ENCODE measurements at regions not wholly inside any gene's neighbourhood (a gene's known extent, or its start where the extent isn't known, plus 50 kb on each side); places are given as distances from the start of the nearest gene placed in this dataset.
"Not testable (repeated sequence)": the region's sequence is repeated elsewhere in the genome, so short reads cannot be mapped to it uniquely, and the experiment has no call there.

- not testable (repeated sequence) for H3K9me3 ChIP-seq (ENCODE audit: control insufficient read depth in 1 of 2, low read length in 2 of 2); H3K4me1 ChIP-seq (ENCODE audit: control insufficient read depth in 1 of 2, insufficient read depth in 2 of 2, low read length in 2 of 2); H3K9ac ChIP-seq (ENCODE audit: low read depth in 1 of 2, low read length in 2 of 2); H3K27ac ChIP-seq (ENCODE audit: low read depth, low read length); H3K27me3 ChIP-seq (ENCODE audit: control insufficient read depth in 1 of 2, insufficient read depth in 2 of 2, low read length in 2 of 2); H3K36me3 ChIP-seq (ENCODE audit: control insufficient read depth in 1 of 2, insufficient read depth in 2 of 2, low read length in 2 of 2); H3K4me3 ChIP-seq (ENCODE audit: low read depth in 1 of 2, low read length in 2 of 2)
Observed at GRCh38 chr20:30384841-30385240, 872.6 kb upstream of the DEFB115 start.

GRCh38 chr20:30386099-30386498 is 871.4 kb upstream of the DEFB115 start:
- not testable (repeated sequence) for H3K36me3 ChIP-seq (ENCODE audit: control insufficient read depth in 1 of 2, insufficient read depth in 2 of 2, low read length in 2 of 2); H3K27me3 ChIP-seq (ENCODE audit: control insufficient read depth in 1 of 2, insufficient read depth in 2 of 2, low read length in 2 of 2); H3K9me3 ChIP-seq (ENCODE audit: control insufficient read depth in 1 of 2, low read length in 2 of 2); H3K4me1 ChIP-seq (ENCODE audit: control insufficient read depth in 1 of 2, insufficient read depth in 2 of 2, low read length in 2 of 2); H3K27ac ChIP-seq (ENCODE audit: low read depth, low read length); H3K9ac ChIP-seq (ENCODE audit: low read depth in 1 of 2, low read length in 2 of 2); H3K4me3 ChIP-seq (ENCODE audit: low read depth in 1 of 2, low read length in 2 of 2)

GRCh38 chr20:30387823-30388222 is 869.6 kb upstream of the DEFB115 start:
- H3K9me3 ChIP-seq (ENCODE audit: control insufficient read depth in 1 of 2, low read length in 2 of 2); H3K4me3 ChIP-seq (ENCODE audit: low read depth in 1 of 2, low read length in 2 of 2); H3K9ac ChIP-seq (ENCODE audit: low read depth in 1 of 2, low read length in 2 of 2); H3K27me3 ChIP-seq (ENCODE audit: control insufficient read depth in 1 of 2, insufficient read depth in 2 of 2, low read length in 2 of 2); H3K4me1 ChIP-seq (ENCODE audit: control insufficient read depth in 1 of 2, insufficient read depth in 2 of 2, low read length in 2 of 2); H3K27ac ChIP-seq (ENCODE audit: low read depth, low read length); H3K36me3 ChIP-seq (ENCODE audit: control insufficient read depth in 1 of 2, insufficient read depth in 2 of 2, low read length in 2 of 2): not testable (repeated sequence)

- peaks cover 0 to 13% of the 10 kb centered on the region in 2 donors for H3K36me3 ChIP-seq (ENCODE audit: control insufficient read depth in 1 of 2, insufficient read depth in 2 of 2, low read length in 2 of 2)
- H3K9me3 ChIP-seq (ENCODE audit: control insufficient read depth in 1 of 2, low read length in 2 of 2); H3K9ac ChIP-seq (ENCODE audit: low read depth in 1 of 2, low read length in 2 of 2); H3K27me3 ChIP-seq (ENCODE audit: control insufficient read depth in 1 of 2, insufficient read depth in 2 of 2, low read length in 2 of 2); H3K4me3 ChIP-seq (ENCODE audit: low read depth in 1 of 2, low read length in 2 of 2); H3K4me1 ChIP-seq (ENCODE audit: control insufficient read depth in 1 of 2, insufficient read depth in 2 of 2, low read length in 2 of 2); H3K27ac ChIP-seq (ENCODE audit: low read depth, low read length): not testable (repeated sequence)
Observed at GRCh38 chr20:30393523-30393922, 863.9 kb upstream of the DEFB115 start.

GRCh38 chr20:30397111-30397510 is 860.4 kb upstream of the DEFB115 start:
- not testable (repeated sequence) for H3K9me3 ChIP-seq (ENCODE audit: control insufficient read depth in 1 of 2, low read length in 2 of 2); H3K9ac ChIP-seq (ENCODE audit: low read depth in 1 of 2, low read length in 2 of 2); H3K27ac ChIP-seq (ENCODE audit: low read depth, low read length); H3K4me3 ChIP-seq (ENCODE audit: low read depth in 1 of 2, low read length in 2 of 2); H3K27me3 ChIP-seq (ENCODE audit: control insufficient read depth in 1 of 2, insufficient read depth in 2 of 2, low read length in 2 of 2); H3K4me1 ChIP-seq (ENCODE audit: control insufficient read depth in 1 of 2, insufficient read depth in 2 of 2, low read length in 2 of 2)
- peaks cover 4 to 33% of the 10 kb centered on the region in 2 donors for H3K36me3 ChIP-seq (ENCODE audit: control insufficient read depth in 1 of 2, insufficient read depth in 2 of 2, low read length in 2 of 2)

- not testable (repeated sequence) for H3K9ac ChIP-seq (ENCODE audit: low read depth in 1 of 2, low read length in 2 of 2); H3K4me3 ChIP-seq (ENCODE audit: low read depth in 1 of 2, low read length in 2 of 2)
- peaks cover 4 to 17% of the 10 kb centered on the region in 2 donors for H3K36me3 ChIP-seq (ENCODE audit: control insufficient read depth in 1 of 2, insufficient read depth in 2 of 2, low read length in 2 of 2)
Observed at GRCh38 chr20:30405061-30405460, 852.4 kb upstream of the DEFB115 start.

GRCh38 chr20:30405585-30405984 is 851.9 kb upstream of the DEFB115 start:
- H3K9me3 ChIP-seq (ENCODE audit: control insufficient read depth in 1 of 2, low read length in 2 of 2); H3K9ac ChIP-seq (ENCODE audit: low read depth in 1 of 2, low read length in 2 of 2); H3K4me1 ChIP-seq (ENCODE audit: control insufficient read depth in 1 of 2, insufficient read depth in 2 of 2, low read length in 2 of 2); H3K27me3 ChIP-seq (ENCODE audit: control insufficient read depth in 1 of 2, insufficient read depth in 2 of 2, low read length in 2 of 2); H3K4me3 ChIP-seq (ENCODE audit: low read depth in 1 of 2, low read length in 2 of 2); H3K27ac ChIP-seq (ENCODE audit: low read depth, low read length): not testable (repeated sequence)
- peaks cover 1 to 12% of the 10 kb centered on the region in 2 donors for H3K36me3 ChIP-seq (ENCODE audit: control insufficient read depth in 1 of 2, insufficient read depth in 2 of 2, low read length in 2 of 2)

More at GRCh38 chr20:30405061-30405460, 852.4 kb upstream of the DEFB115 start:
- not testable (repeated sequence) for H3K9me3 ChIP-seq (ENCODE audit: control insufficient read depth in 1 of 2, low read length in 2 of 2); H3K27me3 ChIP-seq (ENCODE audit: control insufficient read depth in 1 of 2, insufficient read depth in 2 of 2, low read length in 2 of 2); H3K27ac ChIP-seq (ENCODE audit: low read depth, low read length); H3K4me1 ChIP-seq (ENCODE audit: control insufficient read depth in 1 of 2, insufficient read depth in 2 of 2, low read length in 2 of 2)

- not testable (repeated sequence) for H3K27me3 ChIP-seq (ENCODE audit: control insufficient read depth in 1 of 2, insufficient read depth in 2 of 2, low read length in 2 of 2); H3K4me1 ChIP-seq (ENCODE audit: control insufficient read depth in 1 of 2, insufficient read depth in 2 of 2, low read length in 2 of 2); H3K27ac ChIP-seq (ENCODE audit: low read depth, low read length); H3K36me3 ChIP-seq (ENCODE audit: control insufficient read depth in 1 of 2, insufficient read depth in 2 of 2, low read length in 2 of 2); H3K9ac ChIP-seq (ENCODE audit: low read depth in 1 of 2, low read length in 2 of 2); H3K9me3 ChIP-seq (ENCODE audit: control insufficient read depth in 1 of 2, low read length in 2 of 2); H3K4me3 ChIP-seq (ENCODE audit: low read depth in 1 of 2, low read length in 2 of 2)
Observed at GRCh38 chr20:30406370-30406769, 851.1 kb upstream of the DEFB115 start.

- H3K9me3 ChIP-seq (ENCODE audit: control insufficient read depth in 1 of 2, low read length in 2 of 2): peaks cover 0 to 4% of the 10 kb centered on the region in 2 donors
Observed at GRCh38 chr20:30412972-30413371, 844.5 kb upstream of the DEFB115 start.

GRCh38 chr20:30417387-30417786 is 840.1 kb upstream of the DEFB115 start:
- not testable (repeated sequence) for H3K9ac ChIP-seq (ENCODE audit: low read depth in 1 of 2, low read length in 2 of 2); H3K4me3 ChIP-seq (ENCODE audit: low read depth in 1 of 2, low read length in 2 of 2); H3K27me3 ChIP-seq (ENCODE audit: control insufficient read depth in 1 of 2, insufficient read depth in 2 of 2, low read length in 2 of 2); H3K9me3 ChIP-seq (ENCODE audit: control insufficient read depth in 1 of 2, low read length in 2 of 2); H3K4me1 ChIP-seq (ENCODE audit: control insufficient read depth in 1 of 2, insufficient read depth in 2 of 2, low read length in 2 of 2); H3K36me3 ChIP-seq (ENCODE audit: control insufficient read depth in 1 of 2, insufficient read depth in 2 of 2, low read length in 2 of 2); H3K27ac ChIP-seq (ENCODE audit: low read depth, low read length)

More at GRCh38 chr20:30412972-30413371, 844.5 kb upstream of the DEFB115 start:
- Histone ChIP-seq H3K27me3 (ENCODE audit: control insufficient read depth in 1 of 2, insufficient read depth in 2 of 2, low read length in 2 of 2) (no peaks in the 10 kb centered on the region), H3K4me1 (ENCODE audit: control insufficient read depth in 1 of 2, insufficient read depth in 2 of 2, low read length in 2 of 2) (no peaks in the 10 kb centered on the region), H3K27ac (ENCODE audit: low read depth, low read length) (no peak overlapping the region), H3K36me3 (ENCODE audit: control insufficient read depth in 1 of 2, insufficient read depth in 2 of 2, low read length in 2 of 2) (no peaks in the 10 kb centered on the region), H3K4me3 (ENCODE audit: low read depth in 1 of 2, low read length in 2 of 2) (no peak overlapping the region), H3K9ac (ENCODE audit: low read depth in 1 of 2, low read length in 2 of 2) (no peak overlapping the region)

- not testable (repeated sequence) for H3K4me3 ChIP-seq (ENCODE audit: low read depth in 1 of 2, low read length in 2 of 2); H3K4me1 ChIP-seq (ENCODE audit: control insufficient read depth in 1 of 2, insufficient read depth in 2 of 2, low read length in 2 of 2); H3K9me3 ChIP-seq (ENCODE audit: control insufficient read depth in 1 of 2, low read length in 2 of 2); H3K9ac ChIP-seq (ENCODE audit: low read depth in 1 of 2, low read length in 2 of 2); H3K27ac ChIP-seq (ENCODE audit: low read depth, low read length); H3K27me3 ChIP-seq (ENCODE audit: control insufficient read depth in 1 of 2, insufficient read depth in 2 of 2, low read length in 2 of 2); H3K36me3 ChIP-seq (ENCODE audit: control insufficient read depth in 1 of 2, insufficient read depth in 2 of 2, low read length in 2 of 2)
Observed at GRCh38 chr20:30418378-30418777, 839.1 kb upstream of the DEFB115 start.
